ENCODE measurements at regions not wholly inside any gene's neighbourhood (a gene's known extent, or its start where the extent isn't known, plus 50 kb on each side); places are given as distances from the start of the nearest gene placed in this dataset.
"Not testable (repeated sequence)": the region's sequence is repeated elsewhere in the genome, so short reads cannot be mapped to it uniquely, and the experiment has no call there.

GRCh38 chr9:61061059-61061458 lies 128.8 kb upstream of the SPATA31A7 start:
- DNase-seq (ENCODE audit: low spot score); H3K4me3 Mint-ChIP-seq (ENCODE audit: unreplicated experiment); H3K9me3 Mint-ChIP-seq (ENCODE audit: low read depth); H3K4me1 Mint-ChIP-seq (ENCODE audit: low read depth); H3K27ac Mint-ChIP-seq (ENCODE audit: unreplicated experiment); H3K27me3 Mint-ChIP-seq (ENCODE audit: low read depth); H3K36me3 Mint-ChIP-seq (ENCODE audit: low read depth): not testable (repeated sequence)

GRCh38 chr9:61072855-61073254 lies 117.0 kb upstream of the SPATA31A7 start:
- DNase-seq (ENCODE audit: low spot score); H3K36me3 Mint-ChIP-seq (ENCODE audit: low read depth); H3K9me3 Mint-ChIP-seq (ENCODE audit: low read depth); H3K27me3 Mint-ChIP-seq (ENCODE audit: low read depth); H3K27ac Mint-ChIP-seq (ENCODE audit: unreplicated experiment); H3K4me1 Mint-ChIP-seq (ENCODE audit: low read depth); H3K4me3 Mint-ChIP-seq (ENCODE audit: unreplicated experiment): not testable (repeated sequence)

DNA sequence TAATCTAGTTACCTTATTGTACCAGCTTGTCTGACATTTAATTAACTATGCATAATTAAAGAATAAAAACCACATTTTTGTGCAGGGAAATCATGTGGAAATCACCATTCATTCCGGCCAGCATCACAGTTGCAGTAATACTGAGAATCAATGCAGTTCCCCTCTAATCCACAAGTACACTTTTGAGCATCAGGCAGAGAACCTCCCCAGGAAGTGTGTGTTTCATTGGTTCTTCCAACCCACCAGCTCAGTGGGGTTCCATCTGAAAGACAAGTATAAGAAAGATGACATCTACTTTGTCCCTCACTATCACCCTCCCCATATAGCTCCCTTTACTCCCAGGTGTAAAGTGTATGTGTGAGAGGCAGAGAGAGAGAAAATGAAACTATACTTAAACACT lies 108.1 kb upstream of the SPATA31A7 start:
- not testable (repeated sequence) for H3K9me3 Mint-ChIP-seq (ENCODE audit: low read depth); H3K4me3 Mint-ChIP-seq (ENCODE audit: unreplicated experiment); H3K27ac Mint-ChIP-seq (ENCODE audit: unreplicated experiment); DNase-seq (ENCODE audit: low spot score); H3K27me3 Mint-ChIP-seq (ENCODE audit: low read depth); H3K36me3 Mint-ChIP-seq (ENCODE audit: low read depth); H3K4me1 Mint-ChIP-seq (ENCODE audit: low read depth)

DNA sequence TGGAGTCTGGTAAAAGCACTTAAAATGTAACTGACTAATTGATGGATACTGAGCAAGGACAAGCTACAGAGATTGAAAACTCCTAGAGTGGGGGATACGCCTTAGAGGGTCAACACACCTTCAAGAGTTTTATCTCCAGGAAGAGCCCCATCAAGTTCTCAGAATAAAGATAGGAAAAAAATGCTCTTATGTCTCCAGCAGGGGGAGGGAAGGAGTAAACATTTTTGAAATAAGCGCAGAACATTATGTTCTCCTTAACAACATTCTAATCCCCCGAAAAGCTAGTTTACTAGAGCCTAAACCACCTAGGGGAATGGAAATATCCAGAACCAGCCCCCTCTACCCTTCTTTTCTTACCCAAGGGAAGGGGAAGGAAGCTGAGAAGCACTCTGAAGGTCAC lies 104.4 kb upstream of the SPATA31A7 start:
- H3K9me3 Mint-ChIP-seq (ENCODE audit: low read depth), result not testable (repeated sequence)

GRCh38 chr9:61122448-61122847 lies 67.4 kb upstream of the SPATA31A7 start:
- not testable (repeated sequence) for H3K36me3 Mint-ChIP-seq (ENCODE audit: low read depth); H3K4me1 Mint-ChIP-seq (ENCODE audit: low read depth); H3K27ac Mint-ChIP-seq (ENCODE audit: unreplicated experiment); DNase-seq (ENCODE audit: low spot score); H3K27me3 Mint-ChIP-seq (ENCODE audit: low read depth); H3K9me3 Mint-ChIP-seq (ENCODE audit: low read depth)
- H3K4me3 Mint-ChIP-seq (ENCODE audit: unreplicated experiment), result peak overlapping the region; percentile 35

More for the DNA sequence above, 104.4 kb upstream of the SPATA31A7 start:
- not testable (repeated sequence) for H3K27ac Mint-ChIP-seq (ENCODE audit: unreplicated experiment); H3K36me3 Mint-ChIP-seq (ENCODE audit: low read depth); H3K27me3 Mint-ChIP-seq (ENCODE audit: low read depth); H3K4me3 Mint-ChIP-seq (ENCODE audit: unreplicated experiment); DNase-seq (ENCODE audit: low spot score); H3K4me1 Mint-ChIP-seq (ENCODE audit: low read depth)

All from chondrocyte (in vitro differentiated cells).